Skin of body (tissue), 1 donor: ENCODE measurements at regions not wholly inside any gene's neighbourhood (a gene's known extent, or its start where the extent isn't known, plus 50 kb on each side); places are given as distances from the start of the nearest gene placed in this dataset.
"Not testable (repeated sequence)": the region's sequence is repeated elsewhere in the genome, so short reads cannot be mapped to it uniquely, and the experiment has no call there.

ENCODE experiments used
- DNase-seq: peaks from one replicate; lab custom pipeline; 2025; lab: John Stamatoyannopoulos, UW

- no peak for DNase-seq
Measured at GRCh38 chr6:154598399-154598798, 87.9 kb upstream of the CNKSR3 start.

DNA sequence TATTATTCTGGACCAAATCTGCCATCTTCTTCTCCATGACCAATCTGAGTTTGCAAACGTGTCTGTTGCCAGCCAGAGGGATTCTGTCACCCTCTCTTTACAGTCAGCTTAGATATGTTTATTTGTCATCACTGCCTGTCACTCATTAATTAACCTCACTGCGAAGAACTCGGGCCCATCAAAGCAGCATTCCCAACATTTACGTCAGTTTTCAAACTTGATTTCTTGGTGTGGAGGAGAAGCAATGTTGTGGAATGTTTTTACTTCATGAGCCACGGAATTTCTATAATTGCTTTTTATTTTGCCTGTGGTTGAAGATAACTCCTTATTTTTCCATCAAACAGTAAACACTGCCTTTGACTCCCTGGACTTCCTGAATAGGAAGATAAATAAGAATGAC is 91.8 kb upstream of the CNKSR3 start:
- DNase-seq, result no peak

- no peak for DNase-seq
Measured at GRCh38 chr6:154602708-154603107, 92.2 kb upstream of the CNKSR3 start.

DNA sequence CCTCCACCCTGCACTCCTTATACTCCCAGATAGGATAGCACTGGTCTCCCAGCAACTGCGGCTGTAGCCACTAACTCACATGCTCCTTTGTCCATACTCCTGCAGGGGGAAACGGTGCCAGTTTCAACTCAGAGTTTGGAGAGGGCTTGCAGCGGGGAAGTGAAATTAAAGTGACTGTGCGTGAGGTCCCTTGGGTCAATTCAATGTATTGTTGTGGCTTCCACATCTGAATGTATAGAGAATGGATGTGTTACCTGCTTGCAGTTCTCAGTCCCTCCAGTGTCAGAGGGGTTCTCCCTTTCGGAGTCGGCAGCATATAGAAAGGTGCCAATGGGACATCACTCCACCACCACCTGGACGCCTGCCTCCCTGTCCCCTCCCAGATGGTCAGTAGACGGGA is 93.6 kb upstream of the CNKSR3 start:
- DNase-seq, result no peak

- no peak for DNase-seq
Measured at GRCh38 chr6:154605178-154605881, 94.8 kb upstream of the CNKSR3 start.

GRCh38 chr6:154605882-154606370 is 95.4 kb upstream of the CNKSR3 start:
- no peak for DNase-seq

DNA sequence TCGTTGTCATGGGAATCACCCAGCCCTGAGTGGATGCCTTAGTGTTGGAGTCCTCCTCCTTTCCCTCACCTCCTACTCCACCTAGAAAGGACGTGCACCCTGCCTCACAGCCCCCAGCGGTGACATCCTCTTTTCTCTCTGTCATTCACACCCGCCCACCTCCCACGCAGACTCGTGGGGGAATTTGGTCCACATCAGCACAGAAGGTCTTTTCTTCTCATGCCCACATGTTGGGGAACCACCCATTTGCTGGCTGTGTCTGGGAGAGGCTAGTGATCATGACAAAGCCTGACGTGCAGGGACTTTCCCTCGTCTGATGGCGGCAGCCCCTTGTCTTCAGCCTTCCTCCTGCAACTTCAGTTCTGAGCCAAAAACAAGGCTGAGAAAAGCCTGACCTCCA is 96.0 kb upstream of the CNKSR3 start:
- DNase-seq, result no peak

- DNase-seq, result no peak
Measured at GRCh38 chr6:154606860-154607259, 96.4 kb upstream of the CNKSR3 start.

- no peak for DNase-seq
Measured at GRCh38 chr6:154611241-154611640, 100.8 kb upstream of the CNKSR3 start.

DNA sequence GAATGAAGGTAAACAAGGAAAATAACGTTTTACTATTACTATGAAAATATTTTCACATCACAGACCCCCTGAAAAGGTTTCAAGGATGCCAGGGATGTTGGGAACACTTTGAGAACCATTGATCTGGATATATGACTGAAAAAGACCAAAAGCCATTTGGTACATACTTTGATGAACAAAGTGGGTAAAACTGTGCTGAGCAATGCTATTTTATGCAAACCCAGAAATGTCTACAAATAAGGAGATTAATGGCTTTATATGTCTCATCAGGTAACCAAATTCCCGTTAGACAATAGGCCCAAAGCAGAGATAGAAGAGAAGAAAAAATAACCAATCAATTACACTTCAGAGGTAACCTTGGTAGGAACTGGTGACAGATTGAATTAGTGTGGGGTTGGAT is 101.4 kb upstream of the CNKSR3 start:
- no peak for DNase-seq

DNA sequence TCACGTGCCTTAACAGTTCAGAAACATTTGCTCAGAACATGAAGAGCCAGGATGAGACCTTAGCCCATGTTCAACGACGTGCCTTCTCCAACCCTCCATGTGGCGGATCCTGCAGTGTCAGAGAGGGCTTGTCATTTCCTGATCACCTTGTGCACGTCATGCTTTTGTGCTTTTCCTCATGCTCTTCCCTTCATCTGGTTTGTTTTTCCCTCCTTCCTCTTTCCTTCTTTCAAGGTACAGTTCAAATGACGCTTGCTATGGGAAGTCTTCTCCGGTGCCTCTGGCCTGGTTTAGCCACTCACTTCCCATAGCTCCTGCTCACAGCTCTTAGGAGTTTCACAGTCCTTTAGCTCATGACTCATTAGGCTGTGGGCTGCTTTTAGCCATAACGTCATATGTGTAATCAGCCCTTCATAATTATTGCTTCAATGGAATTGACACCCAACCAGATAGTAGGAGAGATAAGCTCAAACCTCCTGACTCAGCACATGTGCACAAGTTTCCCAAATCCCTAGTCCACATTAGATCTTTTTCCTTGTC is 102.7 kb upstream of the CNKSR3 start:
- no peak for DNase-seq

GRCh38 chr6:154614101-154614500 is 103.6 kb upstream of the CNKSR3 start:
- DNase-seq, result no peak

- DNase-seq, result no peak
Measured at GRCh38 chr6:154614641-154615040, 104.2 kb upstream of the CNKSR3 start.

DNA sequence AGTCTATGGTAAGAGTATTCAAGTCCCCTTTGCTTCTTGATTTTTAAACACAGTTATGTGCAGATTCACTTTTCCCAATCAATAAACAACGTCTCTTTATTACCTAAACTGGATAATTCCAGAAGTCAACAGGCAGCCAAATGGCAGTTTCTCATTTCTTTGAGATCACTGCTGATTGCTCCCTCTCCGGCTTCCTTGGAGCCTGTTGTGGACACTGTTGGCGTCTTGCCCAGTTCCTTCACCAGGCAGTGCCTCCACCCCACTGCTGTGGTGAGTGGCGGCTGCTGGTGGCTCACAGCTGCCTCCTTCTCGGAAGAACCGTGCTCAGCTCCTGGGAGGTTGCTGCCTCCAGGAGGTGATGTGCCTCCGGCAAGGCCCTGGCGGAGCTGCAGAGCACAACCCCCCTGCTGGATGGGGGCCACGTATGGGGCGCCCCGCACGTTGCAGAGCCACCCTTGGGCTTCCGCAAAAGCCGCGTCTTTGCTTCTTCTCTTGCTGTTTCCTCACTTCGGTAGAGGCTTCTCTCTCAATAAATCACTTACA is 105.1 kb upstream of the CNKSR3 start:
- no peak for DNase-seq

DNA sequence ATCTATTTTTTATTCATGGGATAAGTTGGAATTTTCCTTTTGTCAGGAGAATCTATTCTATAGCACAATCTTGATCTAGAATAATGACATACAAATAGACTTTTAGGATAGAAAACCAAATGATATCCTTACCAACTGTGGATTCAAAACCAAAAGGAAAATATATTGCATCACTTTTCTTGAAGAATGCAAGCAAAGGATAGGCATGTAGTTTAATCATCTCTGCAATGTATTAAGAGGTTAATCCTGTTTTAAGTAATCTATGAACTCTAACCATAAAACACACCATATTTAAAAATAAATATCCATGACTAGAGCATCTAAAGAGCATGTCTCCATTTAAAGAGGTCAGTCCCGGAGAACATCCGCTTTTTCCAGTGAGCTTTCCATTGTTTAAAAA is 106.7 kb upstream of the CNKSR3 start:
- no peak for DNase-seq

DNA sequence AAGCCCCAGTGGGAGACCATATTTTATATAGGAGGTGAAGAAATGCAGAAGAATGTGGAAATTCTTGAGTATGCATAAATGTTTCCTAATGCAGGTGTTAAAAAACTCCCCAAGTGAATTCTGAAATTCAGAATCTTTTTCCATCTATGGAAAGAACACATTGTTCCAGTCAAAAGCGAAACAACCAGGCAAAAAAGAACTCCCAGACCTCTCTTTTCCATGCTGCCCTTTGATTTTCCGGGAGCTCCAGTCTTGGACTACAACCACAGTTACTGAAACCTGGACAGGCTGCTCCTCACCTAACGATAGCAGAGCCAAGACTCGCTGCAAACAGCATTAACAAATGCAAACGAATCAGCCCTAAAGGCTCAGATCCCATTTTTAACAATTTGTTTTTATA is 108.7 kb upstream of the CNKSR3 start:
- no peak for DNase-seq

- peak; percentile 71 for DNase-seq
Measured at GRCh38 chr6:154621686-154622085, 111.2 kb upstream of the CNKSR3 start.

GRCh38 chr6:154622618-154623336 is 110.4 kb upstream of the SCAF8 start:
- DNase-seq, result no peak

DNA sequence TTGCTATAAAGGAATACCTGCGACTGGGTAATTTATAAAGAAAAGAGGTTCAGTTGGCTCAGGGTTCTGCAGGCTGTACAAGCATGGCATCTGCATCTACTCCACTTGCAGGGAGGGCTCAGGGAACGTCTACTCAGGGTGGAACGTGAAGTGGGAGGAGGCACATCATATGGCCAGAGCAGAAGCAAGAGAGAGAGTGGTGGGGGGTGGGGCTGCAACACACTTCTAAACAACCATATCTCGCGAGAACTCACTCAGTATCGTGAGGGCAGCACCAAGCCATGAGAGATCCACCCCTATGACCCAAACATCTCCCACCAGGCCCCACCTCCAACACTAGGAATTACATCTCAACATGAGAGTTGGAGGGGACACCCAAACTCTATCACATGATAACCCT is 109.8 kb upstream of the SCAF8 start:
- no peak for DNase-seq

- no peak for DNase-seq
Measured at GRCh38 chr6:154624038-154624599, 109.1 kb upstream of the SCAF8 start.

- DNase-seq, result not testable (repeated sequence)
Measured at GRCh38 chr6:154624727-154625126, 108.5 kb upstream of the SCAF8 start.

DNA sequence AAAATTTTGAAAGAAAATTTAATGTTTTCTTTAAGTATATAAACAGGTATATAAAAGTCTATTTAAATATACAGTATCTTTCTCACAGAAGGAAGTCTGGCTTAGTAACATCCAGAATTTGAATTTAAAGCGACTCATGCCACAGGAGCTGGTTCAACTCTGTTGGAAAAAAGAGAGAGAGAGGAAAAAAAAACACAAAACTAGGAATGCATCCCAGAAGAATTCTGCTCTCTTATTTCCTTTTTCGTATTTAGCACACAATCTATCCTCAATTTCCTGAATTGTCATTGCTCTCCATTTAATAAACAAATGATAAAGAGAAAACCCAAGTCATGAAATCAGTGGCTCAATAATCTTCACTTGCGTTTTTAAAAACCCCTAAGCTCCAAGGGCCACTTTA is 107.5 kb upstream of the SCAF8 start:
- no peak for DNase-seq
